ENCODE measurements at regions not wholly inside any gene's neighbourhood (a gene's known extent, or its start where the extent isn't known, plus 50 kb on each side); places are given as distances from the start of the nearest gene placed in this dataset.
A peak's percentile ranks its signal among the peaks of the same experiment; 100 is the strongest.

DNA sequence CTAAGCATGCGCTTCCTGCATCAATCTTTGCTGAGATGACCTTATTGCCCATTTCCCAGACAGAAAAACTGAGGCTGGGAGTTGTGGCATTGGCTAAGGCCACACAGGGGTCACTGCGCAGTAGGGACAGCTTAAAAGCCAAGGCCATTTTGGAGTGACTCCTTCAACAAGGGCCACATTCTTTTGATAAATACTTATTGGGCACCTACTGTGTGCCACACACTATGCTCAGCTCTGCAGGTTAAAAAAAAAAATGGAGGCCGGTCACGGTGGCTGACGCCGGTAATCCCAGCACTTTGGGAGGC is 108.6 kb downstream of the CEBPB start (continued):
- TF ChIP-seq ZNF764 (CRISPR knock-in tag; IDR thresholded peaks at IDR 0.05; ENCODE audit: low read depth), result no peak
- peak; percentile 75 for TF ChIP-seq BCOR (IDR thresholded peaks at IDR 0.05)
- TF ChIP-seq, protein P1, sequence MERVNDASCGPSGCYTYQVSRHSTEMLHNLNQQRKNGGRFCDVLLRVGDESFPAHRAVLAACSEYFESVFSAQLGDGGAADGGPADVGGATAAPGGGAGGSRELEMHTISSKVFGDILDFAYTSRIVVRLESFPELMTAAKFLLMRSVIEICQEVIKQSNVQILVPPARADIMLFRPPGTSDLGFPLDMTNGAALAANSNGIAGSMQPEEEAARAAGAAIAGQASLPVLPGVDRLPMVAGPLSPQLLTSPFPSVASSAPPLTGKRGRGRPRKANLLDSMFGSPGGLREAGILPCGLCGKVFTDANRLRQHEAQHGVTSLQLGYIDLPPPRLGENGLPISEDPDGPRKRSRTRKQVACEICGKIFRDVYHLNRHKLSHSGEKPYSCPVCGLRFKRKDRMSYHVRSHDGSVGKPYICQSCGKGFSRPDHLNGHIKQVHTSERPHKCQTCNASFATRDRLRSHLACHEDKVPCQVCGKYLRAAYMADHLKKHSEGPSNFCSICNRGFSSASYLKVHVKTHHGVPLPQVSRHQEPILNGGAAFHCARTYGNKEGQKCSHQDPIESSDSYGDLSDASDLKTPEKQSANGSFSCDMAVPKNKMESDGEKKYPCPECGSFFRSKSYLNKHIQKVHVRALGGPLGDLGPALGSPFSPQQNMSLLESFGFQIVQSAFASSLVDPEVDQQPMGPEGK (CRISPR knock-in tag; IDR thresholded peaks at IDR 0.05; ENCODE audit: borderline replicate concordance), result no peak
- no peak for TF ChIP-seq POU5F1 (IDR thresholded peaks at IDR 0.05; ENCODE audit: borderline replicate concordance, low read depth, low read length, partially characterized antibody)
- peak in 1 of 2 experiments; percentile 2; a peak in 1 of 4 replicates for TF ChIP-seq KDM1A (IDR thresholded peaks at IDR 0.05)
- TF ChIP-seq ZNF274 (IDR thresholded peaks at IDR 0.05; ENCODE audit: borderline replicate concordance, low read depth, low read length), result no peak
- TF ChIP-seq RBM25 (IDR thresholded peaks at IDR 0.05; ENCODE audit: low read depth, low read length, severe bottlenecking), result peak; percentile 85
- TF ChIP-seq FOXK1 (CRISPR knock-in tag; IDR thresholded peaks at IDR 0.05; ENCODE audit: borderline replicate concordance), result no peak
- TF ChIP-seq RHOXF2B (CRISPR knock-in tag; conservative IDR thresholded peaks at IDR 0.05), result no peak
- no peak for TF ChIP-seq EP400 (IDR thresholded peaks at IDR 0.05)
- TF ChIP-seq ZKSCAN1 (IDR thresholded peaks at IDR 0.05; ENCODE audit: low read depth, low read length), result peak; percentile 90
- TF ChIP-seq MYNN (IDR thresholded peaks at IDR 0.05), result no peak
- TF ChIP-seq MYNN (CRISPR knock-in tag; IDR thresholded peaks at IDR 0.05), result no peak

All from K562 (cell line).